Panc1 (cell line): ENCODE measurements at regions not wholly inside any gene's neighbourhood (a gene's known extent, or its start where the extent isn't known, plus 50 kb on each side); places are given as distances from the start of the nearest gene placed in this dataset.
"Not testable (repeated sequence)": the region's sequence is repeated elsewhere in the genome, so short reads cannot be mapped to it uniquely, and the experiment has no call there.

Experiments
- ATAC-seq: fragments of 200-7000 bp; cut with Tn5 transposase; 2 replicates; pipeline ENCODE4 v1.9.1; 2020; ENCODE audit warnings: mild to moderate bottlenecking, moderate library complexity
- BruUV-seq: library from RNA; stranded (reverse); fragments of 400-500 nt; replicated peaks from 2 replicates; lab custom pipeline; 2021; lab: Mats Ljungman, UMichigan
- CTCF ChIA-PET: fragments of 300-600 bp; sonication (Branson Sonifier 250); formaldehyde crosslinking; loops from one replicate; lab custom pipeline; 2022; ENCODE audit warnings: antibody characterized with exemption; lab: Charles Lee
- POLR2A ChIA-PET: fragments of 300-600 bp; sonication (Branson Sonifier 250); formaldehyde crosslinking; loops from one replicate; lab custom pipeline; 2022; ENCODE audit warnings: antibody characterized with exemption; lab: Charles Lee
- DNase-seq: peaks from one replicate; pipeline ENCODE4 v3.0.0-alpha.2; 2010; ENCODE audit warnings: low read depth, low spot score
- H3K27ac ChIP-seq: 2 replicates; pipeline ENCODE4 v1.5.1; 2011; ENCODE audit warnings: mild to moderate bottlenecking, low read length, inconsistent platforms
- H3K27me3 ChIP-seq: fragments of 200-500 bp; sonication (Bioruptor generic); 2 replicates; pipeline ENCODE4 v1.6.0; 2014; ENCODE audit warnings: low read length, inconsistent platforms; ENCODE audit not compliant: control insufficient read depth, insufficient read depth
- H3K36me3 ChIP-seq: fragments of 200-500 bp; sonication (Bioruptor generic); 2 replicates; pipeline ENCODE4 v1.5.1; 2014; ENCODE audit warnings: inconsistent platforms, mild to moderate bottlenecking, low read length, moderate library complexity; ENCODE audit not compliant: control insufficient read depth, insufficient read depth
- H3K4me1 ChIP-seq: 2 replicates; pipeline ENCODE4 v1.5.1; 2011; ENCODE audit warnings: inconsistent platforms, mild to moderate bottlenecking, low read length, moderate library complexity; ENCODE audit not compliant: control insufficient read depth, insufficient read depth
- H3K4me3 ChIP-seq, 2 experiments: 2 replicates each; pipeline ENCODE4 v1.5.1; 2011 to 2012; ENCODE audit warnings: low read depth in 2 of 2, low read length in 2 of 2, mild to moderate bottlenecking in 2 of 2, inconsistent platforms in 1 of 2, moderate library complexity in 1 of 2
- H3K9me3 ChIP-seq: fragments of 200-500 bp; sonication (Bioruptor generic); 2 replicates; pipeline ENCODE4 v1.5.1; 2014; ENCODE audit warnings: low read depth, mild to moderate bottlenecking, inconsistent platforms, low read length, moderate library complexity; ENCODE audit not compliant: control insufficient read depth, insufficient read depth
- CTCF ChIP-seq: fragments of 450-650 bp; IDR thresholded peaks from 2 replicates; pipeline ENCODE4 v1.5.1; 2017; ENCODE audit warnings: mild to moderate bottlenecking
- POLR2AphosphoS5 ChIP-seq: IDR thresholded peaks from 2 replicates; pipeline ENCODE4 v1.6.1; 2012; ENCODE audit warnings: mild to moderate bottlenecking, low read depth, low read length, moderate library complexity
- REST ChIP-seq, 2 experiments: IDR thresholded peaks; 2 replicates each; pipeline ENCODE4 v1.6.1; 2011 to 2012; ENCODE audit warnings: low read depth in 2 of 2, control low read depth in 1 of 2, low read length in 1 of 2, mild to moderate bottlenecking in 1 of 2, moderate library complexity in 1 of 2; ENCODE audit not compliant: insufficient read depth in 1 of 2
- SIN3A ChIP-seq: IDR thresholded peaks from 2 replicates; pipeline ENCODE4 v1.6.1; 2012; ENCODE audit warnings: low read depth, mild to moderate bottlenecking, low read length, moderate library complexity, borderline replicate concordance; ENCODE audit not compliant: insufficient read depth
- TCF7L2 ChIP-seq: IDR thresholded peaks from 2 replicates; pipeline ENCODE4 v1.6.1; 2011; ENCODE audit warnings: mild to moderate bottlenecking, low read depth, low read length, inconsistent platforms
- in situ Hi-C: cut with HindIII; loops from 2 replicates; pipeline ENCODE4 v1.10.0; 2016; ENCODE audit warnings: low sequenced_read_pairs, low pct_unique_long_range_greater_than_20kb
- intact Hi-C: fragments of 100-400 bp; cut with micrococcal nuclease; formaldehyde crosslinking; loops from one replicate; pipeline ENCODE4 v1.10.0; 2022; ENCODE audit not compliant: unreplicated experiment

GRCh38 chr12:3427956-3428355, 63.0 kb upstream of the PRMT8 start:
- CTCF ChIA-PET = no interaction called here

GRCh38 chr12:3428631-3429030, 62.4 kb upstream of the PRMT8 start:
- H3K9me3 ChIP-seq = no peaks in the 10 kb centered on the region
- H3K4me3 ChIP-seq = no peak overlapping the region
- intact Hi-C loops (no loop called here), in situ Hi-C loops (no loop called here)
- TF ChIP-seq TCF7L2 = no peak
- no peak for TF ChIP-seq REST (IDR thresholded peaks at IDR 0.05; ENCODE audit: insufficient read depth in 1 of 2, low read depth in 2 of 2, low read length in 1 of 2)
- no peak for TF ChIP-seq SIN3A
- no peak for TF ChIP-seq CTCF
- TF ChIP-seq POLR2AphosphoS5 = no peak
- no peaks in the 10 kb centered on the region for H3K27me3 ChIP-seq
- no peaks in the 10 kb centered on the region for H3K36me3 ChIP-seq
- CTCF ChIA-PET = no interaction called here
- H3K4me1 ChIP-seq = no peaks in the 10 kb centered on the region
- DNase-seq (no peak), ATAC-seq (no peak)
- BruUV-seq = no TSS peak
- POLR2A ChIA-PET = no interaction called here
- H3K27ac ChIP-seq = no peak overlapping the region

More at GRCh38 chr12:3427956-3428355, 63.0 kb upstream of the PRMT8 start:
- POLR2A ChIA-PET = no interaction called here
- Histone ChIP-seq H3K27ac (no peak overlapping the region), H3K4me3 (no peak overlapping the region), H3K4me1 (no peaks in the 10 kb centered on the region), H3K36me3 (no peaks in the 10 kb centered on the region), H3K27me3 (no peaks in the 10 kb centered on the region), H3K9me3 (no peaks in the 10 kb centered on the region)
- DNase-seq (no peak), ATAC-seq (no peak)
- no peak for TF ChIP-seq REST (IDR thresholded peaks at IDR 0.05; ENCODE audit: insufficient read depth in 1 of 2, low read depth in 2 of 2, low read length in 1 of 2)
- no peak for TF ChIP-seq TCF7L2
- no peak for TF ChIP-seq POLR2AphosphoS5
- no peak for TF ChIP-seq SIN3A
- TF ChIP-seq CTCF = no peak
- intact Hi-C loops = no loop called here
- no TSS peak for BruUV-seq
- in situ Hi-C loops = no loop called here

GRCh38 chr12:3429523-3429922, 61.5 kb upstream of the PRMT8 start:
- H3K4me1 ChIP-seq, H3K9me3 ChIP-seq, H3K27ac ChIP-seq, H3K4me3 ChIP-seq, in situ Hi-C loops, BruUV-seq, CTCF ChIA-PET, H3K27me3 ChIP-seq, H3K36me3 ChIP-seq, DNase-seq, ATAC-seq, intact Hi-C loops, POLR2A ChIA-PET: not testable (repeated sequence)
